GM18519 (cell line): ENCODE measurements at regions not wholly inside any gene's neighbourhood (a gene's known extent, or its start where the extent isn't known, plus 50 kb on each side); places are given as distances from the start of the nearest gene placed in this dataset.
"Not testable (repeated sequence)": the region's sequence is repeated elsewhere in the genome, so short reads cannot be mapped to it uniquely, and the experiment has no call there.

Experiments
- ATAC-seq: cut with Tn5 transposase; IDR thresholded peaks from one replicate; pipeline ENCODE4 v1.9.1; 2021; ENCODE audit warnings: mild to moderate bottlenecking, moderate library complexity; ENCODE audit not compliant: unreplicated experiment, low FRiP score

DNA sequence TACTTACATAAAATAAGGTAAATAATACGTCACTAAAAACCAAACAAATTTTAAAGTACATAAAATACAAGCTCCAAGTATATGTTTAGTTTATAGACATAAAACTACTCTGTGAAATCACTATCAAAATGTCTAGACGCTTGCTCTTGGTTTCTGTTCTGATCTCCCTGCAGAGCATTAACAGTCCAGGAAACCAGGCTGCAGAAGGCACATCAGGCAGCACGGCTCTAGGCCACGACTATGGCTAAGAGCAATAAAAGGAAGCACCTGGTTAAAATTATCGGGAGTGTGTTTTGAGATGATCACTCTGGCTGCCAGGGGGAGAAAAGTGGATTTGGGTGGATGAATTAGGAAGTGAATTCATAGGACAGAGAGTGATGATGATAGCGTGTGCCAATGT is 196.0 kb upstream of the SPHKAP start:
- ATAC-seq: no peak

DNA sequence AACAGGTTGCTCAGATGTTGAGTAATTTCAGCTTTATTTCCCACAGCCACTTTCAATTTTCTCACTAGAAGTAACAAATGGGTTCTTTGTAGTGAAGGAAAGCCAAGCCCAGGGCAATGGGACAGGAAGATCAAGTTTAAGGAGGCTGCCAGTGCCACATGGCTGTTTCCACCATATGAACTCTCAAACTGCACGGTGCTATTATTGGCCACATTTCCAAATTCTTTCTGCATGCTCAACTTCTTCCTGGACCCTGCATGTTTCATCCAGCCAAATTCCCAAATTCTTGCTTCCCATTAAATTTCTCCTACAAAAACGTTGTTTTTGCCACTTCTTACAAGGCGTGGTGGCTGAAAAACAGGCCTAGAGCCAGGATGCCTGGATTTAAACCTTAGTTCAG is 193.3 kb upstream of the SPHKAP start:
- no peak for ATAC-seq

DNA sequence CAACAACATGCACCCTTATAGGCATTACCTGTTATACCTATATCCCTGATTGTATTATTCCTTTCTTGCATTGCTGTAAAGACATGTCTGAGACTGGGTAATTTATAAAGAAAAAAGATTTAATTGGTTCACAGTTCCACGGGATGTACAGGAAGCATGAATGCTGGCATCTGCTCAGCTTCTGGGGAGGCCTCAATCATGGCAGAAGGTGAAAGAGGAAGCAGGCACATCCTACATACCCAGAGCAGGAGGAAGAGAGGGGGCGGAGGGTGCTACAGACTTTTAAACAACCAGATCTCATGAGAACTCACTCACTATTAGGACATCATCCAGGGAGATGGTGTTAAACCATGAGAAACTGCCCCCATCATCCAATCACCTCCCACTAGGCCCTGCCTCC is 191.7 kb upstream of the SPHKAP start:
- no peak for ATAC-seq

DNA sequence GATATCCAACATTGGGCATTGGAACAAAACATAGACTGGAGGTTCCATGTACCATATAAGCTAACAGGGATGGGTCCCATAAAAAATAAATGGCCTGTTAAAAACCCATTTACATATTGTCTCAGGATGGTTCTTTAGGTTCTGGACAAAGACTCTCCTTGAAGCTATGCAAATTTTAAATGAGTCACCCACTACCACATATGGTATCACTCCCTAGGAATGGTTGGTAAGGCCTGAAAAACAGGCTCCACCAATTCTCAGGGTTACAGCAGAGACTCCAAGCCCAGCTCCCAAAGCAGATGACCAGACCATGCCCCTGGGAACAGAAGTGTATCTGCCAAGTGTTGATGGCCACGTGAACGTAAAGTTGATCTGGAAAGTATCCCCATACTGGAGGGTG is 190.7 kb upstream of the SPHKAP start:
- no peak for ATAC-seq

DNA sequence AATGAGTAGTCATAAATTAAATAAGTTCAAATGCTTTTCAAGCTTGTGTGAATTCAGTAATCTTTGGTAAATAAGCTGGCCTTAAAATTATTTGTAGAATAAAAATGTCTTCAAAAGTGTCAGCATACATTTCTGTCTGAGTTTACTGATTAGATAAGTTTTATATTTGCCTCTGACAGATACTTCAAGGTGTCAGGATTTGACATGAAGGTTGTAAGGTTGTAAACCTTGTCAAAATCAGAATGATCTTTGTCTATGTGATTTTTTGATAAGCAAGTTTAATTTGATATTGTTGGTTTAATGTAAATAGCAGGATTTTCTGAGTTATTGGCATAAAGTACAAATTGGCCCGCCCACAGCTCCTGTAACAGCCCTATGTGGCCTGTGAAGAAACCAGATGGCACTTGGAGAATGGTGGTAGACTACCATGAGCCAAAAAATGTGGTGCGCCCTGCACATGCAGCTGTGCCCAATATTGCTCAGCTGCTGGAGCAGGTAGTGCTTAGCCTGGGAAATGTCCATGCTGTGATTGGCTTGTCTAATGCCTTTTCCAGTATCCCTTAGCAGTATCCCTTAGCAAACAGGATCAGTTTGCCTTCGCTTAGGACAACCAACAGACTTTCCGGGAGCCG is 188.0 kb upstream of the SPHKAP start:
- ATAC-seq: no peak

DNA sequence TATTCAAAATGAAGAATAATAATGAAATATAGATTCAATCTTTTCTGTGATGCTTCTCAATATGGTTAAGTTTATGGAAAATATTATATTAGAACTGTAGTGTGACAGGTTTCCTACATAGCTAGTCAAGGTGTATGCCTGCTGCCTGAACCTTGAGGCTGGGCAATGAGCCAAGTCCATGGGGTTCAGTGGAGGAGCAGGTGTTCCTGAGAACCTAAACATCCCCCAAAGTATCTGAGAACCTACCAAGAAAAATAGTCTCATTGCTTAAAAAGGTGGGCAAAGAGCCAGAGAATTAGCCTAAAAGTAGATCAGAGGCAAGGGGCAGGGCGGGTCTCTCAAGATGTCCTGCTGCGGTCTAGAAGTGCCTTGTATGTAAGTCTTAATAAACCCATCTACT is 185.9 kb upstream of the SPHKAP start:
- ATAC-seq: no peak

DNA sequence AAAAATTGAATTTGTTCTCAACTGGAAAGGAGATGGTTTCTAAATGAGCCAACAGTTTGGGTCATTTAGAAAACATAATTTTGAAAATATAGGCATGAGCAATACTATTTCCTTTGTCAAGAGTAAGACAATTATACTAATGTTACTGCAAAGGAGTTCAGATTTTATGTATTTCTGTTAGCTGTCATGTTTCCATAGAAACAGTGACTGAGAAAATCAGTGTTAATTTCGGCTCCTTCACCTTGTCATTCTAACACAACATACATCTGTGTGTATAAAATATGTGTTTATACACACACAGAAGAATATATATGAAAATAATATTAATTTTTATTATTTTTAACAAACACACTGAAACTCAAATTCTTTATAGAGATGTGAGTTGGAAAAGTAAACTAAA is 178.0 kb upstream of the SPHKAP start:
- no peak for ATAC-seq

DNA sequence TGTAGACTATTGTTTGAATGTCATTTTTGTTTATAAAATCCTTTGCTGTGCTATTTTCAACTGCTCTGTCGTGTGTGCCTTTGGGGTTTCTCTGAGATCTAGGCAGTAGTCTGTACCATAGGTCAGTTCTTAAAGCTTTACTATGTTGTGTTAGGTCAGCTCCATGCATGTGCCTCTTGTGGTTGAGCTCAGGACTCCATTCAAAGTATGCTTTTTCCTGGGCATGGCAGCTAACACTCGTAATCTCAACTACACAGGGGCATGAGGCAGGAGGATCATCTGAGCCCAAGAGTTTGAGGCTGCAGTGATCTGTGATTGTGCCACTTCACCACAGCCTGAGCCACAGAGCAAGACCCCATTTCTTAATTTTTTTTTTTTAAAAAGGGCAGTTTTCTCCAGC is 174.4 kb upstream of the SPHKAP start:
- no peak for ATAC-seq

DNA sequence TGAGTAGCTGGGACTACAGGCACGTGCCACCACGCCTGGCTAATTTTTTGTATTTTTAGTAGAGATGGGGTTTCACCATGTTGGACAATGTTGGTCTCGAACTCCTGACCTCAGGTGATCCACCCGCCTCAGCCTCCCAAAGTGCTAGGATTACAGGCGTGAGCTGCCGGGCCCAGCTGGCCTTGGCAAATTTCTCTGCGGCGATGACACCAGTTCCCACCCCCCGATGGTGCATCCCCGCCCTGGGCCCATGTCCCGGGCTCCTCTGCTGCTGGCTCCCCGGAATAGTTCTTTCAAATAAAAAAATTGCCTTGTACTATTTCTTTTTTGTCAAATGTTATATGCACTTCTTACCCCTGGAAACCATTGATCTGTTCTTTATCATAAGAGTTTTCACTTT is 171.5 kb upstream of the SPHKAP start:
- not testable (repeated sequence) for ATAC-seq

DNA sequence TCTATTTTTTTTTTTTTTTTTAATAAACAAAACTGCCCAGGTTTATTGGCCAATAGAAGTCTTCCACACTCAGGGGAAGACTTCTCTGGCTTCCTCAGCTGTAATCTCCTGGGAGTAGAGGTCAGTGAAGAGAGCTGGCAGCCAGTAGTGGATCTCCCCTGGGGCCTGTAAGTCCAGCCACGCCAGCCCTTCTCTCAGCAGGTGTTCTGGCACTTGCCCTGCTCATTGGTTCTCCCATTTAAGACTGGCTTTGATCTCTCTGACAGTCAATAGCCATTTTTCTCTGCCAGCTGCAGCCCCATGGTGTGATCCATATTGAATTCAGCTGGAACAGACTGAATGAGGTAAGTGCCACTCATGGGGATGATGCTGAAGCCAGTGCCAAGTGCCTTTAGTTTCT is 170.6 kb upstream of the SPHKAP start:
- ATAC-seq: no peak

DNA sequence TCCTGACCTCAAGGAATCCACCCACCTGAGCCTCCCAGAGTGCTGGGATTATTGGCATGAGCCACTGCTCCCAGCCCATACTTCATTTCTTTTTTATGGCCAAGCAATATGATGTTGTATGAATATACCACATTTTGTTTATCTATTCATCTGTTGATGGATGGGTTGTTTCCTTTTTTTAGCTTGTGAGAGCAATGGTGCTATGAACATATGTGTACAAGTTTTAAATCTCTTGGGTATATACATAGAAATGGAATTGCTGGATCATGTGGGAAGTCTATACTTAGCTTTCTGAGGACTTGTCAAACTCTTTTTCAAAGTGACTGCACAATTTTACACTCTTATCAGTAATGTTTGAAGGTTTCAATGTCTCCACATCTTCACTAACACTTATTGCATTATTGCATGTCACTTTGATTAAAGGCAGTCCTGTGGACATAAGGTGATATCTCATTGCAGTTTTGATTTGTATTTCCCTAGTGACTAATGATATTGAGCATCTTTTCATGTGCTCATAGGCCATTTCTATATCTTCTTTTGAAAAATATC is 167.1 kb upstream of the SPHKAP start:
- no peak for ATAC-seq

DNA sequence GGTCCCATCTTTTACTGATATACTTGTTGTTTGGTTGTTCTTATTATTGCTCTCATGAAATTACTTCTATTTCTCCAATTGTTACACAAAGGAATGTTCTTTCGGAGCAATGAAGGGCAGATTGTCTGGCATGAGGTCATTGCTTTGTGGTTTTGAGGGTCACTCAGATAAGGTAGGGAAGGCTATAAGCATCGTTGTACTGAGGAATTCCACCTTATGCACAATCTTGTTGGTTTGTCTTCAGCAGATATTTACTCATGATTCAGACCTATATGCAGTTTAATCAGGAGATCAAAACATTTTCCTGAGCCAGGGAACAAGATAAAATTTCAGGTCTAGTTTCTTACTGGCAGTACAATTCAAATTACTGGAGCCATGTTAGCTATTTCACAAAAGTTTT is 163.0 kb upstream of the SPHKAP start:
- ATAC-seq: no peak

DNA sequence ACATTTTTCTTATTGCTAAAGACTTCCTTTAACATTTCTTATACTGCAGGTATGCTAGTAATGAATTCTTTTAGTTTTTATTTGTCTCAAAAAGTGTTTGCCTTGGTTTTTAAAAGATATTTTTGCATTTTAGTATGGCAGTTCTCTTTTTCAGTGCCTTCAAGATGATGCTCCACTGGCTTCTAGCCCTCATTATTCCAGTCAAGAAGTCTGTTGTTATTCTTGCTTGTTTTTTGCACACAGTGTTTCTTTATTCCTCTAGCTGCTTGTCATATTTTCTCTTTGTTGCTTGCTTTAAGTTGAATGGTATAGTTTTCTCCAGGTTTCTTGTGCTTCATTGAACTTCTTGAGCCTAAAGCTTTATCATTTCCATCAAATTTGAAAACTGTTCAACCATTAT is 158.0 kb upstream of the SPHKAP start:
- ATAC-seq: no peak

DNA sequence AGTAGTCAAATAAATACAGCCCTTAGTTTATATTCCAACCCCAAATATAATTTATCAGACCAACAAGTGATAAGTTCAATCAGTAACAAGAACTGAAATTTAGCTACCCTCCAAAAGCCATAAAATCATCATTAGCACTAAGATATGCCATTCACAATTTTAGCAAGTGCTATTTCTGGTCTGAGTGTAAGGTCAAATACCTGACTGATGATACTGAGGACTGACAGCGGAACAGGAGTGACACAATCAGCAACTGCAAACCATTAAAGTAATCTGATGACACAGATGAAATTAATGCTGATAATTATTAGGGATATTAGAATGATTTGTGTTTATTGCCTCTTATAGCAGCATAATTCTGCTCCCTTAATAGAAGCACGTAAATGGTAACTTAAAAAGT is 152.7 kb upstream of the SPHKAP start:
- no peak for ATAC-seq

DNA sequence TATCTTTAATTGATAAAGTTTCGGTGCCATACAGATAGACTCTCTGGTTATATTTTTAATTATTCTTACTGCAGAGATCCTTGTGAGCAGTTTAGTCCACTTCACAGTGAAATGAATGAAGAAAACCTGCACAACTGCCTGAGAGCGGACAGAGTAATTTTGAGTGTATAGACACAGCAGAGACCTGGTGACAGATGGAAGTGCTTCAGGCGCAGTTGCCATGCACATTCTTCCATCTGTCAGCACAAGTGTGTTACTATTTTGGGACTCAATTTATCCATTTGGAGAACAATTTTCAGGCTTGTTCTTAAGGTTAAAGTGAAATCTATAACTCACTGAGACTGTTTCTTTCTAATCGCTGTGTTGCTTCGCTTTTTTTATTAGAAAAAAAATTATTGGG is 147.8 kb upstream of the SPHKAP start:
- ATAC-seq: no peak

DNA sequence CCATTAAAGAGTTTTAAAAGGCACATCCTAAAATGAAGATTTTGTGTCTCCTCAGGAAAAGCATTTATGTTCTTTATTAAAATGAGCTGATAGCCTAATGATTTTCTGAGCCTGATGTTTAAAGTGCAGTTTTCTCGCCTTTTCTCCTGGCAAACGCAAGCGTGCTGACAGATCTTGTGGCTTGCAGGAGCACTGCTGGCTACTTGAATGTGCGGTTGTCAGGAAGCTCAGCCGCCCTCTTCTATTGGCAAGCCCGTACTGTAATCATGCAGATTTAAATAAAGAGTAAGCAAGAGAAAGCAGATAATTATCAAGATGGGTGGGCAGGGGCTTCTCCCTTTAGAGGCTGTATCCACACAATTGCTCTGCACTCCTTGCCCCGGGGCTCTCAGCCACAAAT is 139.5 kb upstream of the SPHKAP start:
- no peak for ATAC-seq

DNA sequence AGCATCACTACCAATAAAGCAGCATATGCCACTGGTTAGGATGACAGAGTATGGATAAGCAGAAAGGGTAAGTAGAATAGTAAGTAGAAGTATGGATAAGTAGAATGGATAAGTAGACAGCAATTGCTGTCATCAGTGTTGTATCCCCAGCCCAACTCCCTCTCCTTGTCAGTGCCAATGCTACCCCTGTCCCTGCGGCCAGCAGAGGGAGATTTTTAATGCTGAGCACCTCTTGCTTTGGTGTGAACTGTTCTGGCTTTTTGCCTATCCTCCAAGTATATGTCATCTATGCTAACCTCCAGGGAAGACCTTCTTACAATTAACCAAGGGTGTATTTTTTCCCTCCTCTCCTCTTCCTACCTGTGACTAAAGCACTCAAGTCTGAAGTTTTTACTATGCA is 136.7 kb upstream of the SPHKAP start:
- no peak for ATAC-seq

DNA sequence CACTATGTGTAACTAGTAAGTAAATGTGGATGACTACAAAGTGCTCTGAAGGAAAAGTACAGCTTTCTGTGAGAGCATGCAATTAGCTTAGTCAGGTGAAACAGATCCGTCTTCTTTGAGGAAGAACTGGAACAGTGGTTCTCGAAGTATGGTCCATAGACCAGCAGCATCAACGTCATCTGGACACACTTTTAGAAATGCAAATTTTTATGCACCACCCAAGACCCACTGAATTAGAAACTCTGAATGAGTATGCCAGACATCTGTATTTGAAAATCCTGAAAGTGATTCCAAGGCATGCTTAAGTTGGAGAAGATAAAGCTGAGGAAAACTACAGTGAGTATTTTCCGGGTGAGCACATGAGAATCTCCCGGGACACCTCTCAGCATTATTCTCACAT is 130.7 kb upstream of the SPHKAP start:
- no peak for ATAC-seq

DNA sequence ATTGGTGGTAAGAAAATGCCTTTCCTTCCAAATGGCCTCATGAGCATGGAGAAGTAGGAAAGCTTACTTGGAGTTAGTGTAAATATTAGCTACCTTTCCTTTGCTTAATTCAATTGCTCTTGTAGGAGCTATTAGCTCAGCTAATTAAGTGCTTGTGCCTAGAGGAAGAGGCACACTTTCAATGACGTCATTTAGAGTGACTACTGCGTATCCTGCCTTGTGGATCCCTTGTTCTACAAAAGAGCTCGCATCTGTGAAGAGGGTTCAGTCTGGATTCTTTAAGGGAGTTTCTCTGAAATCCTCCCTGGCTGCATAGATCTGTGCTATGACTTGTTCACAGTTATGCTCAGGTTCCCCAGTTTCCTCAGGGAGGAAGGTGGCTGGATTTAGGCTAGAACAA is 122.5 kb upstream of the SPHKAP start:
- ATAC-seq: no peak

DNA sequence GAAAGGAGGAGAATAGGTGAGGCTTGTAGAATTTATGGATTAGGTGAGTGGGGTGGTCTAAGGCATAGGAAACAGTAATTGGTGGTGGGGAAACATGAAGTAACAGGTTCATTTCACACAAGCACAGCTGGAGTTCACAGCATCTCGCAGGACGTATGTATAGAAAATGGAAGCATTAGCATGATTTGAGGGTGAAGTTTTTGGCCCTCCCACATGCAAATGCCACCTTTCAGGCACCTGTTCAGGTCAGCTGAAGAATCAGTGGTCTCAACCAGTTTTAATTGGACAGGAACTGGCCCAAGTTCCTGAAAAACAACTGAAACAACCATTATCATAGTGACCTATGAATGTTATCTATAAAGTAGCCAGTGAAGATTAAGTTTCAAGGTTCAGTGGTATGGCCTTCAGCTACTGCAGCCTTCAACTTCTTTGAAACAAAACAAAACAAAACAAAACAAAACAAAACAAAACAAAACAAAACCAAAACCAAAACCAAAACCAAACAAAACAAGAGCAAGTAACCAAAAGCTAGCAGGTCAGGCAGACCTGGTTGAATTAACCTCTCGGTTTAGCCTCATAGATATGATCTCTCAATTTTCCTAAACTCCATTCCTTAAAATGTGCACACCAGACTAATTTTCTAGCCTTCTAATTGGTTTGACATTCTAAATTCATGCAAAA is 102.1 kb upstream of the SPHKAP start:
- ATAC-seq: no peak

DNA sequence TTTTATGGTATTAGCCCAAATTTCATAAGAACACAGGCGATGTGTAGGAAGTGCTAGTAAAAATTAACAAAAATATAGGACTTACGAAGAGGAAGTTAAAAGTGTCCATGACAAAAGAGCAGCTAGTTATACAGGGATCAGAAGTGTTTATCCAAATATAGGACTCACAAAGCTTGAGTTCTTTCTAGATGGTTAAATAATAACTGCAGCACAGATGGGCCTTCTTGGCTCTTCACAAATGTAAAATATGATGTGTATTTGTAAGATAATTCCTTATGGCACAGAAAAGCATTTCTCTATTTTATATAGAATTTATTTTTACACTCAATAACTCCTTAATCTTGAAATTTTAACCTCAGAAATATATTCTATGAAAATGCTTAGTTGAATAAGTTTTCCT is 100.9 kb upstream of the SPHKAP start:
- ATAC-seq: no peak

DNA sequence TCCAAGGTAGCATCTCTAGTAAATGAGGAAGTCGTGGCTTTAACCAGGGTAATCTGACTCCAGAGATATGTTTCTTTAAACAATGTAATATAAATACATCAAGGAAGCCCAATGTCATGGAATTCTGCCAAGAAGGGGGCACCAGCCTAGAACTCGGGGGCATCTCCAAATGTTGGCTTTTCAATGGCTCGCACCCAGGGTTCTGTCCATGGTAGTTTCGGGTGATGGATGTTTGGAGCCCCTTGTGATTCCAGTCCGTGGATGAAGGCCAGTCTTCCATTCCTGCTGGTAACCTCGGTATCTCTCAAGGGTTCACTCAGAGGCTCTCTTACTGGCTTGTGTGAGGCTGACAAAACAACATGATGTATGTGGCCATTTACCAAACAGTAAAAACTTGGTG is 91.7 kb upstream of the SPHKAP start:
- no peak for ATAC-seq
